ENCODE measurements at regions not wholly inside any gene's neighbourhood (a gene's known extent, or its start where the extent isn't known, plus 50 kb on each side); places are given as distances from the start of the nearest gene placed in this dataset.
A peak's percentile ranks its signal among the peaks of the same experiment; 100 is the strongest.
"Not testable (repeated sequence)": the region's sequence is repeated elsewhere in the genome, so short reads cannot be mapped to it uniquely, and the experiment has no call there.

DNA sequence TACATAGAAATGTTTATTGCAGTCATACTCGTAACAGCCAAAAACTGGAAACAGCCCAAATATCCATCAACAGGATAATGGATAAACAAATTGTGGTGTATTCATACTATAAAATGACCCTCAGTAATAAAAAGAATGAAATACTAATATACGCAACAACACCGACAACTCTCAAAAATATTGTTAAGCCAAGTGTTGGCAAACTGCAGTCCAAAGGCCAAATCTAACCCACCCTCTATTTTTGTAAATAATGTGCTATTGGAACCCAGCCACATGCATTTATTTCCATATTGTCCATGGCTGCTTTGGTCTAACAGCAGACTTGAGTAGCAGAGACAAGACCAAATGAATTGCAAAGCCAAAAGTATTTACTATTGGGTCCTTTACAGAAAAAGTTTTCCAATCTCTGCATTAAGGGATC lies 151.0 kb downstream of the MREG start:
- DNase-seq (ENCODE audit: low spot score), result no peak

DNA sequence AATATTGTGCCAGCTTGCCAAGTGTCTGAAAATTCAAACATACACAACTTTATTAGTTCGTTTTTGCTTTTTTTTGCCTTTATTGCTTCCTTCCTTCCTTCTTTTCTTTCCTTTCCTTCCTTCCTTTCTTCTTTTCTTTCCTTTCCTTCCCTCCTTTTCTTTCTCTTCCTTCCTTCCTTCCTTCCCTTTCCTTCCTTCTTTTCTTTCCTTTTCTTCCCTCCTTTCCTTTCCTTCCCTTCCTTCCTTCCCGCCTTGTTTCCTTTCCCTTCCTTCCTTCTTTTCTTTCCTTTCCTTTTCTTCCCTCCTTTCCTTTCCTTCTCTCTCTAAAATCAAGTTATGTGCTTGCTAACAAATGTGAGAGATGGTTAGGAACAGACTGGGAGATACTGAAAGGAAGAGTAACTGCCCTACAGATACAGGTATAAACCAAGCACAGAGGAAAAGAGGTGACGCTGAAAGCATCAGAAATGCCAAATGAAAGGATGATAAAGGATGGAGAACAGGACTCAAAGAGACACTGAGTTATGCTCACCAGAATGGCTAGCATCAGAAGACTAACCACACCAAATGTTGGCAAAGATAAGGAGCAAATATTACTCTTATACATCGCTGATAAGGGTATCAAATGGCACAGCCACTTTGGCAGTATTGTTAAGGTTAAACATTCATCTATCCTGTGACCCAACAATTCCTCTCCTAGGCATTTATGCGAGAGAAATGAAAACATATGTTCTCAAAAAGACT lies 151.6 kb downstream of the MREG start:
- DNase-seq (ENCODE audit: low spot score), result no peak

DNA sequence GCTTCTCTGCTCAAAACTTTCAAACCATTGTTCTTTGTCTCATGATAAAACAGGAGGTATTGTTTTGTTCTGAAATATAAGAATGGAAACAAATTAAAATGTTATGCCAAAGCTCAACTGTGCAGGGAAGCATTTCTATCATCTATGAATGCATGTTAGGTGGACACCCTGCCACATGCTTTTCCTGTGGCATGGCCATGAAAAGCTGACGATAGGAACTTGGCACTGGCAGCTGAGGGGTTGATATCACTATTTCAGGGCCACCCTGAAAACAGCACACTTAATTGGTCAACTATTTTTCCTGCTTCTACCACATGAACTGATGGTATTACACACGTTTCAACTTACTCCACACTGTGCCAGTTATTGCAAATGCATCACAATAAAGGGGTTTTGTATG lies 157.3 kb downstream of the MREG start:
- no peak for DNase-seq (ENCODE audit: low spot score)

DNA sequence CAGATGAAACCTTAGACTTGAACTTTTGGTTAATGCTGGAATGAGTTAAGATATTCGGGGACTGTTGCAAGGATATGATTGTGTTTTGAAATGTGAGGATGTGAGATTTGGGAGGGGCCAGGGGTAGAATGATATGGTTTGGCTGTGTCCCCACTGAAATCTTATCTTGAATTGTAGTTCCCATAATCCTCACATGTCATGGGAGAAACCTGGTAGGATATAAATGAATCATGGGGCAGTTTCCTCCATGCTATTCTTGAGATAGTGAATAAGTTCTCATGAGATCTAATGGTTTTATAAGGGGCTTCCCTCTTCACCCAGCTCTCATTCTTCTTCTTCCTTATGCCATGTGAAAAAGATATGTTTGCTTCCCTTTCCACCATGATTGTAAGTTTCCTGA lies 158.0 kb downstream of the MREG start:
- DNase-seq (ENCODE audit: low spot score), result not testable (repeated sequence)

DNA sequence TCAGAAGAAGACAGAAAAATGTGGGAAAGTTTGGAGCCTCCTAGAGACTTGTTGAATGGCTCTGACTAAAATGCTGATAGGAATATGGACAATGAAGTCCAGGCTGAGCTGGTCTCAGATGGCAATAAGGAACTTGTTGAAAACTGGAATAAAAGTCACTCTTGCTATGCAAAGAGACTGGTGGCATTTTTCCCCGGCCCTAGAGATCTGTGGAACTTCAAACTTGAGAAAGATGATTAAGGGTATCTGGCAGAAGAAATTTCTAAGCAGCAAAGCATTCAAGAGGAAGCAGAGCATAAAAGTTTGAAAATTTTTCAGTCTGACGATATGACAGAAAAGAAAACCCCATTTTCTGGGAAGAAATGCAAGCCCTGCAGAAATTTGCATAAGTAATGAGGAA lies 159.3 kb downstream of the MREG start:
- DNase-seq (ENCODE audit: low spot score), result no peak

DNA sequence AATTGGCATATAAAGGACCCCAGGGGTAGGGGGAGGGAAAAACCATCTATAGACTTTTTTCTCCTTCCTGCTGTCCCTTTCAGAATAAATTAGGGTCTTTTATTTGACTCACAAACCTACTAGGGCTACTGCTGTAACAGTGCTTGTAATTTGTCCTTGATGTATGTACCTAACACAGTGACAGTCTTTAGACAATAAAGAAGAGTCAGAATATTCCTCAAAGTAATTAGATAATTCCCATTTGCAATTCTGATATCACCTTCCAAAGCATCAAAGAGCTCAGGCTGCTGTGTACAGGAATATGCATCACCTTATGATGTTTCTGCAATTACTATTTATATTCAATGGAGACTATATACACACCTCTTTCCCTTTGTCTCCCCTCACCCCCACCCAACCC lies 161.7 kb downstream of the MREG start:
- DNase-seq (ENCODE audit: low spot score), result no peak

DNA sequence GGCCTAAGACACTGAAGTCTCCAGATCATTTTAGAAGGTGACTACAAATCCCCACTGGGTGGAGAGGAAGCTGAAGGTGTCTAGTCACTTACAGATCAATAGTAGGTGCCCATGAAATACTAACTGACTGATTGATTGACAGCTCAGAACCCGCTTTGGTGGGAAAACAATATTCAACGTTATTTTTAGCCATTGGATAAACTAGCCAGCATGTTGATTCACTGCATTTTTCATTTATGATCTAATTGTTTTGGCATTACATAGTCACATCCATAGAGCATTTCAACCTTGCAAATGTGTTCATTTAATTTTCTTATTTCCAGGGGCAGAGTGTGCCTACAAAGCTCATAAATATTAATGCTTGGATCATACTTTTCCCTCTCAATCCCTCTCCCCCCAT lies 162.3 kb downstream of the MREG start:
- peak; percentile 60 for DNase-seq (ENCODE audit: low spot score)

DNA sequence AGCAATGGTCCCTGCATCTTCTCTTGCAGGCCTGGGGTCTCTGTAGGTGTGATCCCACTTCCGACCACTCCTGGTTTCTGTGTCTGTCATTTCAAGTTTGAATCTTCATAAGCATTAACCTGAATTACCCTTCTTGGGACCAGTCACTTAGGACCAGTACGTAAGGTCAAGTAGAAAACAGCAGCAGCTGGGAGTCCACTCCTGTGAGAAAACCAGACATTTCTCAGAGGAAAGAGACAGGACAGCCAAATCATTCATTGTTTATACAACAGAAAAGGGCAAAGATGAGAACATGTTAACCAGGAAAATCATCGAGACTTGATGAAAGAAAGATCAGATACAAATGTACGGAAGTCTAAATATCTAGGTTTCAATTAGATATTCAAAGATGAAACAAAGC lies 163.0 kb downstream of the MREG start:
- no peak for DNase-seq (ENCODE audit: low spot score)

DNA sequence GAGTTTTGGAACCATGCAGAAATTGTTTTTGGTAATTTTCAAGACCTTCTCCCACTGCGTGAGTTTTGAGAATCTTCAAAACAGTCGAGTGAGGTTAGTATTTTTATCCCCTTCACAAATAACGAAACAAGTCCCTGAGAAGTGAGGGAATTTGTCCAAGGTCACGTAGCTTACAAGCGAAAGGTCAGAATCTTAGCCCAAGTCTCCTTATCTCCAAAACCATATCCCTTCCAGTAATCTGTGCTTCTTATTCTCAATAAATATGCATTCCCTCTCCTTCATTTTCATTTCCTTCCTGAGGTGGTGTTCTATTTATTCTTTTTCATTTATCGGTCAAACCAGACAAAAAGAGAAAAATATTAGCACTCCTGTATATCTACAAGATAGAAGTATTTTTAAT lies 163.6 kb downstream of the MREG start:
- no peak for DNase-seq (ENCODE audit: low spot score)

DNA sequence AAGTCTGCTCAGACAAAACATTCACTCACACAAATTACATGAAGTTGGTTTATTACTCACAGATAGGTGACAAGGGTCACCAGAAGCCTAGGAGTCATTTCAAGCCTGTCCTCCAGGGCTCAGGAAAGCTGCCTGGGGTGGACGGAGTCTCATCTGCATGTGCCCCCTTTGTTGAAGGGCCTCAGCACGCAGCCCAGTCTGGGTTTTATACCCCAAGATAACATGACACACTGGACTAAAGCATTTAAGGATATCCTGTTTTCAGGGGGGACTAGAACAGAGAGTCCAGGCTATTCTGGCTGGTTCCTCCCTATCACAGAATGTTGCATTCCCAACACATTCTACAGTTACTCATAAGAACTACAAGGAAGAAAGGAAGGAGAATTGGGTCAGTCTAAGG lies 164.7 kb downstream of the MREG start:
- DNase-seq (ENCODE audit: low spot score), result no peak

DNA sequence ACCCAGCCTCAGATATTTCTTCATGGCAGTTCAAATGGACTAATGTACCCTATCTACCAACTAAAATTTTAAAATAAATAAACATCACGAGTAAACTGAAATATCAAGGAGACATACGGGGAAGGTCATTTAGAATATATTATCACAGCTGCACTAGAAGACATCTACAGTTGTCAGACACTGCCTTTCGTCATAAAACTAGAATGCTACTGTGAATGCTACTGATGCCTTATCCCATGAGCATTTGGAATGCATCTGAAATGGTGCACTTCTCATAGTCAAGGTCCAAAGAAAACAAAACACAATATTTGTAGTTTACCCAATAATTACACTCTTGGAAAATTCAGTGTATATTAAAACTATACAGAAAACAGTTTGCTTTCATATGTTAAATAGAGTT lies 165.2 kb downstream of the MREG start:
- DNase-seq (ENCODE audit: low spot score), result no peak

DNA sequence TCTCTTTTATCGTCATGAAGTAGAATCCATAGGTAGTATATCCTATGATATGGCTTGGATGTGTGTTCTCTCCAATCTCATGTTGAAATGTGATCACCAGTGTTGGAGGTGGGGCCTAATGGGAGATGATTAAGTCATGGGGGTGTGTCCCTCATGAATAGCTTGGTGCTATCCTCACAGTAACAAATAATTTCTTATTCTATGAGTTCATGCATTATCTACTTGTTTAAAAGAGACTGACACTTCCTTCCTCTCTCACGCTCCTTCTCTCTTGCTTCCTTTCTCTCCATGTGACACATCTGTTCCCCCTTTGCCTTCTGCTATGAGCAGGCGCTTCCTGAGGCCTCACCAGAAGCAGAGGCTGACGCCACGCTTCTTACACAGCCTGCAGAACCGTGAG lies 165.6 kb downstream of the MREG start:
- no peak for DNase-seq (ENCODE audit: low spot score)

DNA sequence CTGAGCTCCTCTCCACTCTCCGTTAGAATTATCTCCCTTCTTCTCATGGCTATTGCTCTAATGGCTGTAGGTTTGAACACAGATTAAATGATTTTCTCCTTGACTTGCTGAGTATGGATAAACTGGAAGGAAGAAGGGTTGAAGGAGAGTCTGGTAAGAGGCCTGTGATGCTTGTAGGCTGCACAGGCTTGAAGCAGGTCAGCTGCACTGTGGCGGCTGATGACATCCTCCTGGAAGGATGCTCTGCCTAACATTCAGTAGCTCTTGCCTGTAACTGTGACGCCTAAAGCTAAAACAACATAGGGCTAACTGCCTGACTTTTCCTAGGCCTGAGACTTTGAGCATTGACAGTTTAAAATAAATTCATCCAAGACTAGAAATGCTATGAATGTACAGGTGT lies 166.3 kb downstream of the MREG start:
- no peak for DNase-seq (ENCODE audit: low spot score)

DNA sequence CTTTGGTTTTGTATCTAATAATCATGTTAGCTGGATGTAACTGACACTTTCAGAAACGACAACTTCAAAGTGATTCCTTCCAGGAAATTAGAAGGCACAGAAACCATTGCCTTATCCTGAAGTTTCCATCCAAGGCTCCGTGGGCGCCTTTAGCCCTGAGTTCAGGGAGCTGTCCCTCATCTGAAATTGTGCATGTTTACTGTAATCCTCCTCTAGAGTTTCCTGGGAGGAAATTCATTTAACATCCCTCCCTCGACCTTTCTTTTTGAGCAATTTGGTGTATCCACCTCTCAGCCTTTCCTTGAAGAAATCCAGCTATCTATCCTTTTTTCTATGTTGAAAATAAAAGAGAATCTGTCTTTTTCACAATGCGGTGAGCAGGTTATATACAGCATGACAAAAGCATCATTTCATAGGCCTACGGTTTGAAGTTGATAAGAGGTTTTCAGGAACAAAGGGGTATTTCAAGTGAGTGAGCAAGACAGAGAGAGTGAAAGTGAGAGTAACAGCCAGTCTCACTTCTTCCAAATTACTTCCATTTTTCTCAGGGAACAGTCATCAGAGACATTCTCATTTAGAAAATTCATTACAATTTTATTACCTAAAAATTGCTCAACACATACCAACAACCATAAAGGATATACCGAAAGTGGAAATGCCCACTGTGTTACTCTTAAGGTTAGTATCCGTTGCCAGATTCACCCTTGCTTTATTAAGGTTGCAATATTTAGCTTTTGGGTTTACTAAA lies 167.3 kb downstream of the MREG start:
- DNase-seq (ENCODE audit: low spot score), result no peak

DNA sequence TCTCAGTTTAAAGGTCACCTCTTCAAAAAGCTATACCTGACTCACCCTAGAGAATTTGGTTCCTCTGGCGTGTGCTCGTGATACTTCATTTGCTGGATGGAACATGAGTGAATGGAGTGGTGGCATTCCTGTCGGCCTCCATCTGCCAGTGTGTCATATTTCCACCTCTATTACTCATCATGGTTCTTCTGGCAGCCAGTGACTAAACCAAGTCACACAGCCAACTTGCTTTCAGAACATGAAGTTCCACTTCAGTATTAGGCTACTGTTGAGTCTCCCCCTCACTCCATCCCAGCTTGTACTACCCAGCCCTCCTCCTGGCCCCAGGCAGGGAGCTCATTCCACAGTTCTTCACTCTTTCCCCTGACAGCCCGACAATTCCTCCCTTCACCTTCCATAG lies 169.8 kb downstream of the MREG start:
- peak; percentile 85 for DNase-seq (ENCODE audit: low spot score)

DNA sequence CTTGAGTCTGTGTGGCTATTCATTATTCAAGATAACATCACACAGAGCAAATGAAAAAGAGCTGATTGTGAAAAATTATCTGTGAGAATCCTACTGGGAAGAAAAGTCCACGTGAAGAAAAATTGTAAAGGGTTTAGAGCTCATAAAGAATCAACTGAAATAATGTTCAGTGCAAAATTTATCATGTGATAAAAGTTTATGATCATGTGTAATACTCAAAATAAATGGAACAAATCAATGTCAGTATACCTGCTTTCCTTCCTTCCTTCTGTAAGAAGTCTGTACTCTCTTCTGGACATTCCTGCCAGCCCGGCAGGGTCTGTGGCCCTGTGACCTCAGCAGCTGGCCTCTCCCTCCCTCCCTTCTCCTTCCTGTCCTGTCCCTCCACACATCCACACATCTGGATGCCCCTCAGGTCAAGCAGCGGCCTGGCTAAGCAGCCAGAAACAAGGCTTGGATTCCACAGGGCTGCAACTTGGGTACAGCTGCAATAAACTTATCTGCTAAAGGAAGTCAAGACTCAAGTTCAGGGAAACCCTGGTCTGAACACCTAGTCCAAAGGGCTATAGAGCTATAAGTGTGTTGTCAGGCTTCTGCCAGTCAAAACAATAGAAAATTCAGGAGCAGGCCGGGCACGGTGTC lies 172.1 kb downstream of the MREG start:
- no peak for DNase-seq (ENCODE audit: low spot score)

DNA sequence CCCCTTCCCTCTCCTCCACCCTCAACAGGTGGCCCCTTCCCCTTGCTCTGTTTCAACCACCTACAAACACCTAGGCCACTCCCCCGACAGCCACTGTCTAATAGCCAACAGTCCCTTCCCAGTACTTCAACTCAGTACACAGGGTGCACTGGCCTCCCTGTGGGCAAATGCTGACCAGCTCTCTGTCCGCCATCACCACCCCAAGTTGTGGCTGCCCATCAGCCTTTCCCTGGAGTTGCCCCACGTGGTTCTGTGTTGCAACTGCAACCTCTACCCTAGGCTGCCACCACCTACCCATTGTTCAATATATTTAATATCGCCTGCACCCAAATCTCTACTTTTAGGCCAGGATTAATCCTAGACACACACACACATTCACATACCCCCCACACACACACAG lies 173.5 kb downstream of the MREG start:
- DNase-seq (ENCODE audit: low spot score), result no peak

DNA sequence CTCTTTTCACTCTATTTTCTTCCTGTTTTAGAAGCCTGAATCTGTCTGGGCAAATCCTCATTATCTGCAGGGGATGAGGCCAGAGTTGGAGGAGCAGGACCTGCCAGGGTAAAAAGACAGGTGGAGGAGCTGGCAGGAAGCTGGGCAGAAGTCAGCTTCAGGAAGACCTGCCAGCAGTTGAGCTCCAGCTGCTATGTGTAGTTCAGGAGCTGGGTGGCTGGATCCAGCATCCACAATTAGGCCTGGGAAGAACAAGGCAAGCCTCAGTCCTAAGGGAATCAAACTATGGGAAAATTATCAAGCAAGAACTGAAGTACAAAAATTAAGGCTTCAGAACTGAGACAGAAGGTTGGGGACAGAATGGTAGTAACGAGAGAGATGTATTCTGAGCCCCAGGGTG lies 174.0 kb downstream of the MREG start:
- DNase-seq (ENCODE audit: low spot score), result no peak

DNA sequence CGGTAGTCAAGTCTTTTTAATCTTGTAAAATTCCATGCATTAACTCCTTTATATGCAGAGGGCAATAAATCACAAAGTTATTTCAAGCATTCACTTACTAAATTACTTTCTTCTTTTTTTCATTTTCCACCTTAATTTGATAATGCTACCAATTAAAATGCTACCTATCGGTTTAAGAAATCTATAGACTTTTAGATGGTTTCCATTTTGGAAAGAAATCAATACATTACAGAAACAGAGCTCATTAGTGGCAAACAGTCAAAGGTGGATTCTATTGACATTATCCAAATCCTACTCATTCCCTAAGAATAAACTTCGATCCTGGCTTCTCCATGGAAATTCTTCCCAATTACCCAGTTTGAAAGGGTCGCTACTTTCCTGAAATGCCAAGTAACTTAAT lies 176.5 kb downstream of the MREG start:
- DNase-seq (ENCODE audit: low spot score), result no peak

DNA sequence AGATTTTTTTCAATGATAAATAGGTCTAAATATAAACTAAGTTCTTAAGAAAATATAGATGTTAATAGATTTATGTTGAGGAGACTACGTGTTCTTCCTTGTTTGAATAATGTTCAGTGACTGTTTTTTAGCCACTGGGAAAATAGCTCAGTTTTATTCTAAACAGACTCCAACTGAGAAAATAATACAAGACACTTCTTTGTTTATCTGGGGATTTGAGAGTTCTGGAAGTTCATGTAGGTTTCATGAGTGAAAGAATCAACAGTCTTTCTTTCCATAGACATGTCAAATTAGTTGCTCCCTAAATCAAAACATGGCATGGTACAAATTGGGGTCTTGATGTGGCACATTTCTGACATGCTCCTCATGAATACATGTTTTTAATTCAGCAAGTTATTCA lies 177.7 kb downstream of the MREG start:
- no peak for DNase-seq (ENCODE audit: low spot score)

DNA sequence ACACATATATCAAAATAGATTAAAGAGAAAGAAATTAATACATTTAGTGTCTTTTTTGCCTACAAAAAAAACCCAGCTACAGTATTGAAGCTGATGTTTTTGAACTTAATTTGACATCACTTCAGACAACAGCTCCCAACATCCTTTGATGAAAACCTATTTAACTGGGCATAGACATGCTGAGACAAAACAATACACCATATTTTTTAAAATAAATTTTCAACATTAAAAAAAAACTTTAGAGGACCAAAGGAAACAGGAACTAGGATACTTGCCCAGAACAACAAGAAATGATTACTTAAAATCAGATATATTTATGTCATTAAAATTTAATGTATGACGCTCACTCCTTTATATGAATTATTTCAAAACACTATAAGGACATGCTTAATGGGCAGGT lies 178.1 kb downstream of the MREG start:
- no peak for DNase-seq (ENCODE audit: low spot score)

DNA sequence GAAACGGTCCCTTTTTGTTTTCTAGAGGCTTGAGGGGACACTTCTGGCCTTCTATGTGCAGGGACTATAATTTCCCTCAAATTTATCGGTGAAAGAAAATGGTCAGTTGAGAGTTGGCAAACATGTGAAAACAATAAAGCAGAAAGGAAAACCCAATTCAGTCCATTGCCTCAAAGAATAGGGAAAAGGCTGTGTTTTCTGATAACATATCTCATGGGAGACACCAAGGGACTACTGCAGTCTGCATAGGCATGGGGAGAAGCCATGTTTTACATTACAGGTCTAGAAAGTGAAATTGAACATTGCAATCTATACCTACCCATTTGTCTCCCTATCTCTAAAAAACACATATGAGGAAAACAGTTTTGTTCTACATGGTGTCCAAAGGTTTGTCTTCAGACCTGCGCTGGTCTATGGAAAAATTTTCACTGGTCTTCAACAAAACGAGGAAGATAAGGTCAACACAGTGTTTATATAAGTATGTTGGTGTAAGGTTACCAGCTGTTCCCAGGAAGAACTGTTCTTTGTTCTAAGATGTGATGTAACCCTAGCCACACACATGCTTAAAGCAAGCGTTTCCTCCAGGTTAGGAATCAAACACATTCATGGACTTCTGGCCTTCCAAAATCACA lies 179.7 kb downstream of the MREG start:
- no peak for DNase-seq (ENCODE audit: low spot score)

DNA sequence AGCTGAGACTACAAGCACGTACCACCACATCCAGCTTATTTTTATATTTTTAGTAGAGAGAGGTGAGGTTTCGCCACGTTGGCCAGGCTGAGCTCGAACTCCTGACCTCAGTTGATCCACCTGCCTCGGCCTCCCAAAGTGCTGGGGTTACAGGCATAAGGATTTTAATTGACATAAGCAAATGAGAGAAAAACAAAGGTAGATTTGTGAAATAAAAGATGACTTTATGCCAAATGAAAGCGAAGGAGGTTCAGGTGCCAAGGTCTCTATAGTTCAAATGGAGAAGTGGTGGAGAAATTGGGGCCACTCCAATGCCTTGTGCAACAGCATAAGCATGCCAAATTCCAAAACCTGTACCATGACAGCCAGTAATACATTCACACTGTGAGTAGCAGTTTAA lies 180.6 kb downstream of the MREG start:
- no peak for DNase-seq (ENCODE audit: low spot score)

Data from AG20443 (cell line).